Duodenal mucosa (tissue), 2 donors: ENCODE measurements at regions not wholly inside any gene's neighbourhood (a gene's known extent, or its start where the extent isn't known, plus 50 kb on each side); places are given as distances from the start of the nearest gene placed in this dataset.

ENCODE experiments used
- H3K27ac ChIP-seq: one replicate; pipeline ENCODE4 v1.7.0; 2013; ENCODE audit warnings: low read depth, low read length
- H3K27me3 ChIP-seq, 2 donors: one replicate each; pipeline ENCODE4 v1.7.0; 2013; ENCODE audit warnings: low read length in 2 of 2, control low read depth in 1 of 2; ENCODE audit not compliant: insufficient read depth in 2 of 2, control insufficient read depth in 1 of 2
- H3K36me3 ChIP-seq, 2 donors: one replicate each; pipeline ENCODE4 v1.7.0; 2013; ENCODE audit warnings: low read length in 2 of 2, control low read depth in 1 of 2; ENCODE audit not compliant: insufficient read depth in 2 of 2, control insufficient read depth in 1 of 2
- H3K4me1 ChIP-seq, 2 donors: one replicate each; pipeline ENCODE4 v1.7.0; 2013; ENCODE audit warnings: low read length in 2 of 2, control low read depth in 1 of 2; ENCODE audit not compliant: insufficient read depth in 2 of 2, control insufficient read depth in 1 of 2
- H3K4me3 ChIP-seq, 2 donors: one replicate each; pipeline ENCODE4 v1.7.0; 2013; ENCODE audit warnings: low read length in 2 of 2, low read depth in 1 of 2
- H3K9ac ChIP-seq, 2 donors: one replicate each; pipeline ENCODE4 v1.7.0; 2013; ENCODE audit warnings: low read length in 2 of 2, low read depth in 1 of 2
- H3K9me3 ChIP-seq, 2 donors: one replicate each; pipeline ENCODE4 v1.7.0; 2013; ENCODE audit warnings: low read length in 2 of 2, control low read depth in 1 of 2; ENCODE audit not compliant: control insufficient read depth in 1 of 2

DNA sequence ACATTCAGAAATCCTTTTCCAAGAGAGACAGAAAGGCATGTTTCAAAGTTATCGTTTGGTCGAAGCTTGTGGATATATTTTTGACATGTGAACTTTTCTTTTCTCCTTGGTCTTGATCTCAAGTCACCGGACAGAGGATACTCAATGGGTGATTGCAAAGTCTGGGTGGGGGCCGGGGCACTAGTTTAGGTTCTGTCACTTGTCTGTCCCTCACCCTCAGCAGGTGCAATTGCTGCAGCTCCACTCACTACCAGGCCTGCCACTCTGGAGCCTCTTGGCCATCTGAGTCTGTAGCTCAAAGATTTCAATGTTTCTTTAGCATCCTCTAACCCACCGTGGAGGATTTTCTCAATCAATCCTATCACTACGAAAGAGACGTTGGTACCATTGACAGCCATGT lies 246.0 kb upstream of the C1orf174 start:
- H3K9me3 ChIP-seq = no peaks in the 10 kb centered on the region
- H3K4me1 ChIP-seq = no peaks in the 10 kb centered on the region

GRCh38 chr1:4146614-4147013 lies 246.5 kb upstream of the C1orf174 start:
- no peaks in the 10 kb centered on the region for H3K9me3 ChIP-seq
- no peaks in the 10 kb centered on the region for H3K4me1 ChIP-seq
- H3K36me3 ChIP-seq = no peaks in the 10 kb centered on the region
- H3K9ac ChIP-seq = no peak overlapping the region
- no peak overlapping the region for H3K27ac ChIP-seq
- H3K4me3 ChIP-seq = no peak overlapping the region
- H3K27me3 ChIP-seq = no peaks in the 10 kb centered on the region

More for the DNA sequence above, 246.0 kb upstream of the C1orf174 start:
- Histone ChIP-seq H3K9ac (no peak overlapping the region), H3K36me3 (no peaks in the 10 kb centered on the region), H3K27ac (no peak overlapping the region), H3K4me3 (no peak overlapping the region), H3K27me3 (no peaks in the 10 kb centered on the region)

DNA sequence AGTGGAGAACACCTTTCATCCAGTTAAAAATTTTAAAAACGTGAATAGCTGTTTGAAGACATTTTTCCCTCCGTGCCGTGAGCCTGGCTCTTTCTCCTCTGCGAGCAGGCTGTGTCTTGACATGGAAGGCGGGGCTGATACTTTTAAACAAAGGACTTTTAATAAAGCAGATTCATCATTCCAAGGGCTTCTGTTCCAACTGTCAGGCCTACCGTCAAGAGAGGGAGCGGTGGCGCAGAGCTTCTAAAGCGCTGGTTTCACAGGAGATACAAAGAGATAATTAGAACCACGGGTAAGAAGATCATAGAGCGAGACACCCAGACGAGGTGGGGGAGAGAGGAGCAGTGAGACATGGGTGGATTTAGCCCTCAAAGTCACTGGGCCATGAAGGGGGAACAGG lies 247.4 kb upstream of the C1orf174 start:
- Histone ChIP-seq H3K36me3 (no peaks in the 10 kb centered on the region), H3K9me3 (no peaks in the 10 kb centered on the region), H3K4me3 (no peak overlapping the region), H3K27ac (no peak overlapping the region), H3K9ac (no peak overlapping the region), H3K4me1 (no peaks in the 10 kb centered on the region), H3K27me3 (no peaks in the 10 kb centered on the region)

- Histone ChIP-seq H3K36me3 (no peaks in the 10 kb centered on the region), H3K9ac (no peak overlapping the region), H3K4me1 (no peaks in the 10 kb centered on the region), H3K27ac (no peak overlapping the region), H3K9me3 (no peaks in the 10 kb centered on the region), H3K4me3 (no peak overlapping the region), H3K27me3 (no peaks in the 10 kb centered on the region)
These were observed 249.2 kb upstream of the C1orf174 start for GRCh38 chr1:4149281-4149680.

DNA sequence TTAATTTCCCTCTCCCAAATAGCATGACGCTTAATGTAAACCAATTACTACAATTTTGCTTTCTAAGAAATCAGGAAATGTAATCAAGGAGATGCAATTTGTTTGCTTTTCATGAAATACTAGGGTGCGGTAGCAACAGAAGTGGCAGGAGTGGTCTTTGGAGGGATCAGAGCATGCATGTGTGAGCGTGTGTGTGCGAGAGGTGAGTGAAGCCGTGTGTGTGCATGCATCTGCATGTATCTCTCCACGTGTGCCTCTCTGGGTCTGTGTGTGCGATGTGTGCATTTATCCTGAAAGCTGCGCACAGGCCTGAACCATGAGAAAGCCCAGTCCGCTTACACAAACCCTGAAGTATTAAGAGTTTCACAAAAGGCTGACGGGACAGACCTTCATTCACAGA lies 249.8 kb upstream of the C1orf174 start:
- Histone ChIP-seq H3K36me3 (no peaks in the 10 kb centered on the region), H3K4me1 (no peaks in the 10 kb centered on the region), H3K4me3 (no peak overlapping the region), H3K27me3 (no peaks in the 10 kb centered on the region), H3K9ac (no peak overlapping the region), H3K27ac (no peak overlapping the region), H3K9me3 (no peaks in the 10 kb centered on the region)

- no peaks in the 10 kb centered on the region for H3K27me3 ChIP-seq
- H3K9me3 ChIP-seq = no peaks in the 10 kb centered on the region
- H3K27ac ChIP-seq = no peak overlapping the region
- no peaks in the 10 kb centered on the region for H3K4me1 ChIP-seq
- no peak overlapping the region for H3K9ac ChIP-seq
- H3K4me3 ChIP-seq = no peak overlapping the region
- H3K36me3 ChIP-seq = no peaks in the 10 kb centered on the region
These were observed 250.2 kb upstream of the C1orf174 start for GRCh38 chr1:4150262-4150661.

DNA sequence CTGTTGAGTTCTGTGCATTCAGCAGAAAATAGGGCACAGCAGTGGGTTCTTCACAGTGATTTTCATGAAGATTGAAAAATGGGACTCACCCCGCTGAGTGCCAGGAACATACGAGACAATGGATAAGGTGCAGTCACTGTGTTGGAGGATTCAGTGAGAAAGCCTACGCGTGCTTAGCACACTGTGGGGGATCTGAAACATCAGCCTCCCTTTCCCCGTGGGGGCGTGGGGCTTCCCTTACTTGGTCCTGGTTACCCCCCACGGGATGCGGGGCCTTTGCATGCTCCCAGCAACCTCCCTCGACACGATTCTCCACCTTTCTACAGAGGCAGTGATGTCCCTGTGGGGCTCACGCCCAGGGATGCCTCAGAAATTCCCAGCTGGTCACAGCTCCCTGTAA lies 252.2 kb upstream of the C1orf174 start:
- Histone ChIP-seq H3K9me3 (no peaks in the 10 kb centered on the region), H3K4me1 (no peaks in the 10 kb centered on the region), H3K9ac (no peak overlapping the region), H3K27ac (no peak overlapping the region), H3K27me3 (no peaks in the 10 kb centered on the region), H3K36me3 (no peaks in the 10 kb centered on the region), H3K4me3 (no peak overlapping the region)

DNA sequence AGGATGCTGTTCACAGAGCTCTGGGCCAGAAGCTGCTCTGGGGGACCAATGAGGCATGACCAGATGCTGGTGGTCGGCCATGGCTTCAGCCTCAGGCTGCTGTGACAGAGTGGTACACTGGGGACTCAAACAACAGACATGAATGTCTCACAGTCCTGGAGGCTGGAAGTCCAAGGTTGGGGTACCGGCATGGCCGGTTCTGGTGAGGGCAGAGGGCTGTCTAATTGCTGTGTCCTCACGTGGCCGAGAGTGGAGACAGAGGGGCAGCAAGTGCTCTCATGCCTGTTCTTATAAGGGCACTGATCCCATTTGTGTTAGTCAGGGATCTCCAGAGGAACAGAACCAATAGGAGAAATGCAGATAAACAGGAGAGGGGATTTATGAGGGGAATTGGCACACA lies 253.5 kb upstream of the C1orf174 start:
- Histone ChIP-seq H3K27me3 (no peaks in the 10 kb centered on the region), H3K36me3 (no peaks in the 10 kb centered on the region), H3K27ac (no peak overlapping the region), H3K9ac (no peak overlapping the region), H3K4me1 (no peaks in the 10 kb centered on the region), H3K9me3 (no peaks in the 10 kb centered on the region), H3K4me3 (no peak overlapping the region)

DNA sequence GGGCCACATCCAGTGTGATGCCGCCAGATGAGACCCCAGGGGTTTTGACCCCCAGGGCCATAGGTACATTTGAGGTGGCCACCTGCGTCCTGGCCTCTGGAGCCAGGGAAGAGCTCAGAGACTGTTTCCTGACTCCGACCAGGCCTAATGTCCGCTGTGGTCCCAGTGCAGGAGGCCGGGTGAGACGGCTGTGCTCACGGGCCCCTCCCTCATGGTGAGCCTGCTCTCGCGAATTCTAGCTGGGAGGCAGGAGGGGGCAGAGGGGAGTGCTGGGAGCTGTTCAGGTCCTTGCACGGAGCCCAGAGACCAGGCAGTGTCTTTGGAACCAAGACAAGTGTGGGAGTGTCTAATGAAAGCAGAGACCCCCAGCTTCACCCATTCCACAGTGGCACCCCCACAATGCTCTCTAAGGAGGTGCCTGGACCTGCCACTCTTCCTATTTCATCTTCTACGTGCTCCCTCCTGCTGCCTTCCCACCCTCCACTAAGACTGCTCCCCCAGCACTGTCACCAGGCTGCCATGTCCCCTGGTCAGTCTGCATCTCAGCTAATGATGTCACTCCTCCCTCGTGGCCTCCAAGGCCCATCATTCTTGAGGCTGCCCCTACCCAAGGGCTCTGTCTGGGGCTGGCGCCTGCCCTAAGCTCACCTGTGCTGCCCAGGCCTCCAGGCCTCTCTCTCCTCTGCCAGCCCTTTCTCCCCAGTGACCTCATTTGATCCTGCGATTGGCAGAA lies 256.3 kb upstream of the C1orf174 start:
- Histone ChIP-seq H3K9me3 (no peaks in the 10 kb centered on the region), H3K9ac (no peak overlapping the region), H3K27me3 (no peaks in the 10 kb centered on the region), H3K4me1 (no peaks in the 10 kb centered on the region), H3K36me3 (no peaks in the 10 kb centered on the region), H3K27ac (no peak overlapping the region), H3K4me3 (no peak overlapping the region)

- no peaks in the 10 kb centered on the region for H3K27me3 ChIP-seq
- no peaks in the 10 kb centered on the region for H3K4me1 ChIP-seq
- no peak overlapping the region for H3K27ac ChIP-seq
- H3K4me3 ChIP-seq = no peak overlapping the region
- H3K9ac ChIP-seq = no peak overlapping the region
- H3K9me3 ChIP-seq = no peaks in the 10 kb centered on the region
- no peaks in the 10 kb centered on the region for H3K36me3 ChIP-seq
These were observed 260.1 kb upstream of the C1orf174 start for GRCh38 chr1:4160181-4160580.
